H9 (cell line): ENCODE measurements at regions not wholly inside any gene's neighbourhood (a gene's known extent, or its start where the extent isn't known, plus 50 kb on each side); places are given as distances from the start of the nearest gene placed in this dataset.

ENCODE experiments used
- DNase-seq: peaks from one replicate; pipeline ENCODE4 v3.0.0-alpha.2; 2017
- H2AFZ ChIP-seq: one replicate; pipeline ENCODE4 v1.6.1; 2013; ENCODE audit warnings: mild to moderate bottlenecking, low read length, control low read depth, moderate library complexity
- H2AK5ac ChIP-seq: 2 replicates; pipeline ENCODE4 v1.6.1; 2013; ENCODE audit warnings: low read length, control low read depth, mixed read lengths; ENCODE audit not compliant: insufficient read length
- H2BK120ac ChIP-seq: one replicate; pipeline ENCODE4 v1.6.1; 2013; ENCODE audit warnings: low read depth, mild to moderate bottlenecking, low read length, control low read depth, inconsistent platforms; ENCODE audit not compliant: poor library complexity, severe bottlenecking
- H2BK12ac ChIP-seq: 2 replicates; pipeline ENCODE4 v1.6.1; 2013; ENCODE audit warnings: low read length, control low read depth, mixed read lengths, low read depth; ENCODE audit not compliant: insufficient read length
- H2BK15ac ChIP-seq: 2 replicates; pipeline ENCODE4 v1.6.1; 2013; ENCODE audit warnings: low read depth, low read length, control low read depth
- H2BK20ac ChIP-seq: one replicate; pipeline ENCODE4 v1.6.1; 2013; ENCODE audit warnings: low read depth, mild to moderate bottlenecking, low read length, control low read depth, inconsistent platforms; ENCODE audit not compliant: poor library complexity, severe bottlenecking
- H2BK5ac ChIP-seq: 2 replicates; pipeline ENCODE4 v1.6.1; 2013; ENCODE audit warnings: low read length, control low read depth, mixed read lengths; ENCODE audit not compliant: insufficient read length
- H3K14ac ChIP-seq: 2 replicates; pipeline ENCODE4 v1.6.1; 2013; ENCODE audit warnings: low read length, control low read depth; ENCODE audit not compliant: insufficient read depth
- H3K18ac ChIP-seq: 2 replicates; pipeline ENCODE4 v1.6.1; 2013; ENCODE audit warnings: low read depth, mild to moderate bottlenecking, mixed read lengths, low read length, control low read depth; ENCODE audit not compliant: insufficient read length
- H3K23ac ChIP-seq: 2 replicates; pipeline ENCODE4 v1.6.1; 2013; ENCODE audit warnings: low read length, control low read depth, mixed read lengths, low read depth; ENCODE audit not compliant: insufficient read length
- H3K23me2 ChIP-seq: 2 replicates; pipeline ENCODE4 v1.6.1; 2013; ENCODE audit warnings: low read depth, mild to moderate bottlenecking, mixed read lengths, low read length, control low read depth; ENCODE audit not compliant: insufficient read length, poor library complexity, severe bottlenecking
- H3K27ac ChIP-seq: 2 replicates; pipeline ENCODE4 v1.5.1; 2013; ENCODE audit warnings: low read length, control low read depth, mixed read lengths, low read depth; ENCODE audit not compliant: insufficient read length
- H3K27me3 ChIP-seq: 2 replicates; pipeline ENCODE4 v1.6.1; 2013; ENCODE audit warnings: low read length, control low read depth, inconsistent platforms; ENCODE audit not compliant: insufficient read depth
- H3K4ac ChIP-seq: 2 replicates; pipeline ENCODE4 v1.6.1; 2013; ENCODE audit warnings: low read depth, mild to moderate bottlenecking, control low read depth, inconsistent platforms, low read length, moderate library complexity
- H3K4me1 ChIP-seq: 2 replicates; pipeline ENCODE4 v1.6.1; 2013; ENCODE audit warnings: low read length, control low read depth, inconsistent platforms; ENCODE audit not compliant: insufficient read depth
- H3K4me2 ChIP-seq: 2 replicates; pipeline ENCODE4 v1.6.1; 2013; ENCODE audit warnings: low read length, control low read depth, mixed read lengths; ENCODE audit not compliant: insufficient read length, insufficient read depth
- H3K56ac ChIP-seq: 2 replicates; pipeline ENCODE4 v1.6.1; 2013; ENCODE audit warnings: low read depth, mild to moderate bottlenecking, mixed read lengths, low read length, control low read depth; ENCODE audit not compliant: insufficient read length
- H3K79me1 ChIP-seq: 2 replicates; pipeline ENCODE4 v1.6.1; 2013; ENCODE audit warnings: low read depth, mild to moderate bottlenecking, moderate library complexity, low read length, control low read depth, inconsistent platforms; ENCODE audit not compliant: insufficient read depth, poor library complexity, severe bottlenecking
- H3K79me2 ChIP-seq: 2 replicates; pipeline ENCODE4 v1.6.1; 2013; ENCODE audit warnings: low read length, control low read depth, inconsistent platforms; ENCODE audit not compliant: insufficient read depth
- H3K9ac ChIP-seq: 2 replicates; pipeline ENCODE4 v1.6.1; 2013; ENCODE audit warnings: low read length, control low read depth, mixed read lengths; ENCODE audit not compliant: insufficient read length; ENCODE audit errors: extremely low read depth
- H3K9me3 ChIP-seq: one replicate; pipeline ENCODE4 v1.6.1; 2013; ENCODE audit warnings: low read depth, low read length, inconsistent platforms; ENCODE audit not compliant: control insufficient read depth
- H3T11ph ChIP-seq: one replicate; pipeline ENCODE4 v1.6.1; 2013; ENCODE audit warnings: mild to moderate bottlenecking, low read length, control low read depth, inconsistent platforms
- H4K20me1 ChIP-seq: one replicate; pipeline ENCODE4 v1.6.1; 2013; ENCODE audit not compliant: control insufficient read depth, insufficient read length, insufficient read depth
- H4K5ac ChIP-seq: 2 replicates; pipeline ENCODE4 v1.6.1; 2013; ENCODE audit warnings: low read depth, mild to moderate bottlenecking, mixed read lengths, low read length, control low read depth; ENCODE audit not compliant: insufficient read length
- H4K8ac ChIP-seq: replicated peaks from 2 replicates; pipeline ENCODE4 v1.6.1; 2013; ENCODE audit warnings: low read length, control low read depth, mixed read lengths, low read depth; ENCODE audit not compliant: insufficient read length
- H4K91ac ChIP-seq: 2 replicates; pipeline ENCODE4 v1.6.1; 2013; ENCODE audit warnings: low read depth, mild to moderate bottlenecking, moderate library complexity, mixed read lengths, low read length, control low read depth; ENCODE audit not compliant: insufficient read length
- H3K27ac Mint-ChIP-seq, 3 experiments: 2 replicates in 2 of 3; 3 replicates in 1 of 3; pipeline ENCODE4 v1.8.0; 2020 to 2021; ENCODE audit warnings: mixed read lengths in 3 of 3, mild to moderate bottlenecking in 1 of 3, moderate library complexity in 1 of 3
- H3K27me3 Mint-ChIP-seq: 2 replicates; pipeline ENCODE4 v1.8.0; 2021; ENCODE audit warnings: low read depth, mild to moderate bottlenecking, moderate library complexity, mixed read lengths
- H3K36me3 Mint-ChIP-seq, 3 experiments: 2 replicates in 2 of 3; 3 replicates in 1 of 3; pipeline ENCODE4 v1.8.0; 2020 to 2021; ENCODE audit warnings: low read depth in 3 of 3, mixed read lengths in 3 of 3; ENCODE audit not compliant: insufficient read depth in 1 of 3
- H3K4me1 Mint-ChIP-seq, 2 experiments: 2 replicates each; pipeline ENCODE4 v1.8.0; 2020; ENCODE audit warnings: mixed read lengths in 2 of 2
- H3K4me3 Mint-ChIP-seq, 2 experiments: 2 replicates in 1 of 2; 3 replicates in 1 of 2; pipeline ENCODE4 v1.8.0; 2020 to 2021; ENCODE audit warnings: mild to moderate bottlenecking in 2 of 2, mixed read lengths in 2 of 2, moderate library complexity in 1 of 2
- H3K9me3 Mint-ChIP-seq, 2 experiments: 2 replicates in 1 of 2; 3 replicates in 1 of 2; pipeline ENCODE4 v1.8.0; 2020; ENCODE audit warnings: mild to moderate bottlenecking in 2 of 2, mixed read lengths in 2 of 2, moderate library complexity in 1 of 2
- CTCF ChIP-seq: fragments of 200-600 bp; sonication (generic); conservative IDR thresholded peaks from 3 replicates; pipeline ENCODE4 v1.8.0; 2021; ENCODE audit warnings: antibody characterized with exemption, mild to moderate bottlenecking

- no peak overlapping the region for H2BK120ac ChIP-seq
- no peaks in the 10 kb centered on the region for H3K23me2 ChIP-seq
- no peak overlapping the region for H2BK12ac ChIP-seq
- H3T11ph ChIP-seq: no peak overlapping the region
- H2AK5ac ChIP-seq: no peak overlapping the region
- Mint-ChIP-seq H3K4me3 (no peak overlapping the region), H3K36me3 (no peaks in the 10 kb centered on the region), H3K27me3 (no peaks in the 10 kb centered on the region), H3K4me1 (peaks cover 3 to 6% of the 10 kb centered on the region in 2 experiments; a peak in 3 of 4 replicates), H3K9me3 (no peaks in the 10 kb centered on the region), H3K27ac (no peak overlapping the region)
- no peaks in the 10 kb centered on the region for H3K9me3 ChIP-seq
- H3K27me3 ChIP-seq: no peaks in the 10 kb centered on the region
- H3K14ac ChIP-seq: no peak overlapping the region
- no peak overlapping the region for H3K4me2 ChIP-seq
- H2BK20ac ChIP-seq: no peak overlapping the region
- no peak for DNase-seq
- no peak overlapping the region for H4K91ac ChIP-seq
- no peak overlapping the region for H2AFZ ChIP-seq
- no peaks in the 10 kb centered on the region for H3K4me1 ChIP-seq
- no peaks in the 10 kb centered on the region for H3K79me1 ChIP-seq
- no peak overlapping the region for H3K4ac ChIP-seq
- no peak overlapping the region for H3K27ac ChIP-seq
- H3K79me2 ChIP-seq: no peaks in the 10 kb centered on the region
- H4K20me1 ChIP-seq: no peaks in the 10 kb centered on the region
- H2BK5ac ChIP-seq: no peak overlapping the region
- no peak overlapping the region for H3K56ac ChIP-seq
- no peak overlapping the region for H3K9ac ChIP-seq
- TF ChIP-seq CTCF: no peak
- no peak overlapping the region for H3K23ac ChIP-seq
- no peak overlapping the region for H4K8ac ChIP-seq
- no peak overlapping the region for H4K5ac ChIP-seq
- H3K18ac ChIP-seq: no peak overlapping the region
- H2BK15ac ChIP-seq: no peak overlapping the region
Observed at GRCh38 chr4:157882901-157883300, 289.9 kb downstream of the GASK1B start.
